Osteoblast (primary cell): ENCODE measurements at regions not wholly inside any gene's neighbourhood (a gene's known extent, or its start where the extent isn't known, plus 50 kb on each side); places are given as distances from the start of the nearest gene placed in this dataset.

Source experiments
- DNase-seq: peaks from one replicate; pipeline ENCODE4 v3.0.0; 2011; ENCODE audit warnings: low spot score, mixed read lengths; ENCODE audit not compliant: insufficient read length; ENCODE audit errors: missing footprints
- H2AFZ ChIP-seq: 2 replicates; pipeline ENCODE4 v1.6.0; 2011; ENCODE audit warnings: mild to moderate bottlenecking, low read length
- H3K27ac ChIP-seq: 2 replicates; pipeline ENCODE4 v1.5.1; 2011; ENCODE audit warnings: mild to moderate bottlenecking, low read depth, low read length, moderate library complexity
- H3K27me3 ChIP-seq: 2 replicates; pipeline ENCODE4 v1.6.0; 2012; ENCODE audit warnings: mild to moderate bottlenecking, control low read depth, inconsistent platforms, low read length, moderate library complexity; ENCODE audit not compliant: insufficient read depth
- H3K36me3 ChIP-seq: 2 replicates; pipeline ENCODE4 v1.5.1; 2011; ENCODE audit warnings: mild to moderate bottlenecking, low read length, control low read depth, moderate library complexity; ENCODE audit not compliant: insufficient read depth
- H3K4me1 ChIP-seq: 2 replicates; pipeline ENCODE4 v1.5.1; 2011; ENCODE audit warnings: mild to moderate bottlenecking, low read length, control low read depth, moderate library complexity; ENCODE audit not compliant: insufficient read depth
- H3K4me2 ChIP-seq: 2 replicates; pipeline ENCODE4 v1.6.0; 2011; ENCODE audit warnings: mild to moderate bottlenecking, low read length; ENCODE audit not compliant: insufficient read depth
- H3K4me3 ChIP-seq: fragments of 200-600 bp; sonication (generic); 3 replicates; pipeline ENCODE4 v1.5.1; 2012; ENCODE audit warnings: mild to moderate bottlenecking, low read length, inconsistent platforms; ENCODE audit not compliant: insufficient read depth
- H3K79me2 ChIP-seq: 2 replicates; pipeline ENCODE4 v1.6.0; 2012; ENCODE audit warnings: mild to moderate bottlenecking, low read length, control low read depth, inconsistent platforms; ENCODE audit not compliant: insufficient read depth
- H3K9me3 ChIP-seq: 2 replicates; pipeline ENCODE4 v1.5.1; 2011; ENCODE audit warnings: low read depth, low read length, control low read depth
- H4K20me1 ChIP-seq: 2 replicates; pipeline ENCODE4 v1.6.0; 2012; ENCODE audit warnings: mild to moderate bottlenecking, low read length, control low read depth; ENCODE audit not compliant: insufficient read depth
- TF ChIP-seq, protein P1 (sequence below): IDR thresholded peaks from 2 replicates; pipeline ENCODE4 v1.5.1; 2011; ENCODE audit warnings: mild to moderate bottlenecking, low read depth, low read length, moderate library complexity; ENCODE audit errors: extremely low read depth

DNA sequence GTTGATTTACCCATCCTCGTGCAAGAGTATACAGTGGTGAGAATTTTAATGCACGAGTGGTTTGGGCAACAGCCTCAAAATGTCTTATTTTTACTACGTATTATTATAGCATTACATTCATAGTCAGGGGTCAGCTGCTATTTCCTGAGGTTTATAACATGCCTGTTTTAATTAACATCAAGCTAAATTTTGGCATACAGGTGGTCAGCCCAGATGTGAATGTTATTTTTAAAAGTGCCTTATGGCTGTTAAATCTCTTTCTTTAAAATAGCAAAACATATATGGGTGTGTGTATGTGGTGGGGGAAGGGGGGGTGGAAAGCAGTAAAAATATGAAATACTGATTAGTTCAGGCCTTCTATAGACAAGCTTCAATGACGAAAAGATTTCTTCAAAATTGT, 424.5 kb upstream of the CLINT1 start:
- Histone ChIP-seq H3K4me1 (peaks cover 10% of the 10 kb centered on the region), H3K27ac (no peak overlapping the region), H3K36me3 (no peaks in the 10 kb centered on the region), H3K27me3 (peaks cover 6% of the 10 kb centered on the region), H3K9me3 (no peaks in the 10 kb centered on the region), H3K79me2 (no peaks in the 10 kb centered on the region), H3K4me3 (no peak overlapping the region), H4K20me1 (no peaks in the 10 kb centered on the region), H3K4me2 (no peak overlapping the region), H2AFZ (no peak overlapping the region)
- no peak for DNase-seq
- TF ChIP-seq, protein P1, sequence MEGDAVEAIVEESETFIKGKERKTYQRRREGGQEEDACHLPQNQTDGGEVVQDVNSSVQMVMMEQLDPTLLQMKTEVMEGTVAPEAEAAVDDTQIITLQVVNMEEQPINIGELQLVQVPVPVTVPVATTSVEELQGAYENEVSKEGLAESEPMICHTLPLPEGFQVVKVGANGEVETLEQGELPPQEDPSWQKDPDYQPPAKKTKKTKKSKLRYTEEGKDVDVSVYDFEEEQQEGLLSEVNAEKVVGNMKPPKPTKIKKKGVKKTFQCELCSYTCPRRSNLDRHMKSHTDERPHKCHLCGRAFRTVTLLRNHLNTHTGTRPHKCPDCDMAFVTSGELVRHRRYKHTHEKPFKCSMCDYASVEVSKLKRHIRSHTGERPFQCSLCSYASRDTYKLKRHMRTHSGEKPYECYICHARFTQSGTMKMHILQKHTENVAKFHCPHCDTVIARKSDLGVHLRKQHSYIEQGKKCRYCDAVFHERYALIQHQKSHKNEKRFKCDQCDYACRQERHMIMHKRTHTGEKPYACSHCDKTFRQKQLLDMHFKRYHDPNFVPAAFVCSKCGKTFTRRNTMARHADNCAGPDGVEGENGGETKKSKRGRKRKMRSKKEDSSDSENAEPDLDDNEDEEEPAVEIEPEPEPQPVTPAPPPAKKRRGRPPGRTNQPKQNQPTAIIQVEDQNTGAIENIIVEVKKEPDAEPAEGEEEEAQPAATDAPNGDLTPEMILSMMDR = no peak

GRCh38 chr5:158278216-158278925, 419.4 kb upstream of the CLINT1 start:
- H3K4me2 ChIP-seq = no peak overlapping the region
- H3K27me3 ChIP-seq = peaks cover 21% of the 10 kb centered on the region
- no peak overlapping the region for H2AFZ ChIP-seq
- no peaks in the 10 kb centered on the region for H3K36me3 ChIP-seq
- no peaks in the 10 kb centered on the region for H4K20me1 ChIP-seq
- H3K9me3 ChIP-seq = no peaks in the 10 kb centered on the region
- no peak overlapping the region for H3K4me3 ChIP-seq
- no peaks in the 10 kb centered on the region for H3K79me2 ChIP-seq
- no peak for DNase-seq
- no peak overlapping the region for H3K27ac ChIP-seq
- TF ChIP-seq, protein P1 = no peak
- no peaks in the 10 kb centered on the region for H3K4me1 ChIP-seq

- no peaks in the 10 kb centered on the region for H3K36me3 ChIP-seq
- TF ChIP-seq, protein P1 = no peak
- no peak overlapping the region for H2AFZ ChIP-seq
- no peaks in the 10 kb centered on the region for H3K4me1 ChIP-seq
- no peak overlapping the region for H3K4me2 ChIP-seq
- no peak overlapping the region for H3K27ac ChIP-seq
- no peaks in the 10 kb centered on the region for H3K9me3 ChIP-seq
- no peaks in the 10 kb centered on the region for H3K79me2 ChIP-seq
- no peak overlapping the region for H3K4me3 ChIP-seq
- peaks cover 21% of the 10 kb centered on the region for H3K27me3 ChIP-seq
- no peaks in the 10 kb centered on the region for H4K20me1 ChIP-seq
- no peak for DNase-seq
Measured at GRCh38 chr5:158277276-158277675, 418.3 kb upstream of the CLINT1 start.

GRCh38 chr5:158276692-158277091, 417.7 kb upstream of the CLINT1 start:
- Histone ChIP-seq H3K36me3 (no peaks in the 10 kb centered on the region), H2AFZ (no peak overlapping the region), H3K9me3 (no peaks in the 10 kb centered on the region), H3K27ac (no peak overlapping the region), H3K4me3 (no peak overlapping the region), H3K4me2 (no peak overlapping the region), H3K27me3 (peaks cover 21% of the 10 kb centered on the region), H3K4me1 (no peaks in the 10 kb centered on the region), H4K20me1 (no peaks in the 10 kb centered on the region), H3K79me2 (no peaks in the 10 kb centered on the region)
- DNase-seq = no peak
- TF ChIP-seq, protein P1 = no peak
